Activated T-helper 17 cell treated with anti-CD3 and anti-CD28 coated beads, Interleukin-2, amount 50 U/mL, for 72 hours (primary cell): ENCODE measurements at regions not wholly inside any gene's neighbourhood (a gene's known extent, or its start where the extent isn't known, plus 50 kb on each side); places are given as distances from the start of the nearest gene placed in this dataset.
"Not testable (repeated sequence)": the region's sequence is repeated elsewhere in the genome, so short reads cannot be mapped to it uniquely, and the experiment has no call there.

Experiments used
- ATAC-seq: fragments of 150-1000 bp; cut with Tn5 transposase; replicated peaks from 2 replicates; pipeline ENCODE4 v1.10.0; 2021; ENCODE audit warnings: mild to moderate bottlenecking, moderate library complexity
- H3K27ac Mint-ChIP-seq: one replicate; pipeline ENCODE4 v1.8.0; 2022; ENCODE audit warnings: mixed read lengths
- H3K27me3 Mint-ChIP-seq: one replicate; pipeline ENCODE4 v1.8.0; 2022; ENCODE audit warnings: mixed read lengths
- H3K36me3 Mint-ChIP-seq: one replicate; pipeline ENCODE4 v1.8.0; 2022; ENCODE audit warnings: low read depth, mild to moderate bottlenecking, mixed read lengths
- H3K4me1 Mint-ChIP-seq: one replicate; pipeline ENCODE4 v1.8.0; 2022; ENCODE audit warnings: mixed read lengths
- H3K4me3 Mint-ChIP-seq: one replicate; pipeline ENCODE4 v1.8.0; 2022; ENCODE audit warnings: mild to moderate bottlenecking, mixed read lengths
- H3K9me3 Mint-ChIP-seq: one replicate; pipeline ENCODE4 v1.8.0; 2022; ENCODE audit warnings: mixed read lengths

DNA sequence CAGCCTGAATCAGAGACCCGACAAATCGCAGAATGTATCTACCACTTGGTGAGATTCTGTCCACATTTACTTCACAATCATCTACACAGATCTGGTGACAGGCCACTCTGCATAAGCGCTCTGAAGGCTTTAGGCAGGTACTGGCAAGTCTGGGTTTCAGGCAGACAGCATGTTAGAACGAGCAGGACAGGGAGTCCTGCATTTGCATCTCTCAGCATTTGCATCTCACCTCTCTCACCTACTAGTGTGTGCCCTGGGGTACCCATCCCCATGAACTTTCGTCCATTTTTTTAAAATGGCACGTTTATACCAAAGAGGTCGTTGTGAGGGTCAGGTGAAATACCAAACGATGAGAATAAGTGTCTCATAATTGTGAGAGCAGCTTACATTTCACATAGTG, 108.2 kb downstream of the SPATA31A1 start:
- peak overlapping the region; percentile 91 for H3K4me3 Mint-ChIP-seq
- not testable (repeated sequence) for H3K4me1 Mint-ChIP-seq, H3K27me3 Mint-ChIP-seq, H3K9me3 Mint-ChIP-seq, H3K36me3 Mint-ChIP-seq, ATAC-seq, H3K27ac Mint-ChIP-seq

DNA sequence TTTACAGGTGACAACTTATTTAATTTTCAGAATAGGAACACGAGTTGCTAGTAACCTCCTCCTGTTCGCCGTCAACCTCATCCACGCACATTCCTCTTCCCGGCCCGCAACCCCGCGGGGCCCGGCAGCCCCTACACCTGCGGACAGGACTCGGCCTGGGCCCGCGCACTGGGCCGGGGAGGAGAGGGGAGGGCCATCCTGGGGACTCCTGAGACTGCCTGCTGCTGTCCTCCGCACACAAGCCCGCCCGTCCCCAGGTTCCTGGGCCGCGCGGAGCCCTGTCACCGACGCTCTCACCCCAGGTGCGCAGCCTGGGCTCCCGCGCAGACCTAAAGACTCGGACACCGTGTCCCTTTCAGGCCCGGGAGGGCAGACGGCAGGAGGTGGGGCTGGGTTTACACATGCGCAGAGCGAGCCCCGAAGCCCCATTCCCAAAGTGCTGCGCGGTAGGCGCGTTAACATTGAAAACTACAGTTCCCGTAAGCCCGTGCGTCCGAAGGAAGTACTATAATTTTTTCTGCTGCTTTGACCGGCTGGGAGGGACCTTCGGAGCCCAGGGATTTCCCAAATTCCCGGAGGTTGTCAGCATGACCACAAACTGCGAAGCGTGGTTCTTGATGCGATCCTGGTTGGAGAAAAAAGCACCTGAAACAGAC, 108.8 kb downstream of the SPATA31A1 start:
- peak overlapping the region; percentile 91 for H3K4me3 Mint-ChIP-seq
- H3K4me1 Mint-ChIP-seq, H3K27me3 Mint-ChIP-seq, H3K9me3 Mint-ChIP-seq, H3K36me3 Mint-ChIP-seq: not testable (repeated sequence)
- H3K27ac Mint-ChIP-seq: peak overlapping the region; percentile 95
- peak; percentile 98 for ATAC-seq

DNA sequence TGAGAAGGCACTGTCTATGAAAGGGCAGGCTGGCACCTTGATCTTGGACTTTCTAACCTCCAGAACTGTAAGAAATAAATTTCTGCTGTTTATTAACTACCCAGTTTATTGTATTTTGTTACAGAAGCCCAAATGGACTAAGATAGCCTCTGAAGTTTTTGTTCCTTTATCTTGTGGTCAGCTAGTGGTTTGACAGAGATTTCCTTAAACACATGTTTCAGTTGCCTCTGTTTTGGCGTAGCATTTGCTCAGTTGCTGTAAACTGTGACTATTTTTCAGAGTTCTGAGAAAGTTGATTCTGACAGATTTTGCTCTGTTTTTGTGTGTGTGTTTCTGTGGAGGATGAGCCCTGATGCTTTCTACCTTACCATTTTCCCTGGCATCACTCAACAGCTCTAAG, 119.0 kb downstream of the SPATA31A1 start:
- not testable (repeated sequence) for H3K4me3 Mint-ChIP-seq, H3K9me3 Mint-ChIP-seq, H3K36me3 Mint-ChIP-seq, H3K27ac Mint-ChIP-seq, H3K4me1 Mint-ChIP-seq, ATAC-seq, H3K27me3 Mint-ChIP-seq

DNA sequence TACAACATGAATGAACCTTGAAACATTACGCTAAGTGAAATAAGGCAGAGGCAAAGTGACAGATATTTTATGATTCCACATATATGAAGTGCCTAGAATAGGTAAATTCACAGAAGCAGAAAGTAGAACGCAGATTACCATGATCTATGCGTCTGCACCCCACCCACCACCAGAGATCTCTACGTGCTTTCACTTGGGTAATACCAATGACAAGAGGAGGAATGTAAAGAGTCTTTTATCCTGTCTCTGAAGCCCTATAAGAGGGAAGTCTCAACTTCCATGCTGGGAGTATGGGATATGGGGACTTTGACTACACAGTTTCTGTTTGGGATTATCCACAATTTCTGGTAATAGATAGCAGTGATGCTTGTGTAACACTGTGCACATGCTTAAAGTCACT, 127.6 kb downstream of the SPATA31A1 start:
- H3K27me3 Mint-ChIP-seq, H3K4me3 Mint-ChIP-seq, ATAC-seq, H3K9me3 Mint-ChIP-seq, H3K27ac Mint-ChIP-seq, H3K36me3 Mint-ChIP-seq, H3K4me1 Mint-ChIP-seq: not testable (repeated sequence)

DNA sequence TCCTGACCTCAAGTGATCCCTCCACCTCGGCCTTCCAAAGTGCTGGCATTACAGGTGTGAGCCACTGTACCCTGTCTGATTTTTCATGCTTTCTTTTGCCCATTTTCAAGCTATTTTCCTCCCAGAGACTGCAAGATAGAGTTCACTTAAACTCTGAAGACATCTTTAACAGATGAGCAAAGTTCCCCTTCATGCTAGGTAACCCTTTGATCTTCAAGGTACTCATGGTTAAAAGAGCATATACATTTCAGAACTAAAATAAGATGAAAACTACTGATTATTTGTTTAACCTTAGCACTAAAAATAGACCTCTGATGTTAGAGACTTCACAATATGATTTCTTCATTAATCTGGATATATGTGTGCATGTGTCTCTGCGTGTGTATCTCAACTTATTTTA, 128.4 kb downstream of the SPATA31A1 start:
- not testable (repeated sequence) for H3K4me1 Mint-ChIP-seq, H3K9me3 Mint-ChIP-seq, H3K36me3 Mint-ChIP-seq, H3K27ac Mint-ChIP-seq, ATAC-seq, H3K4me3 Mint-ChIP-seq, H3K27me3 Mint-ChIP-seq

DNA sequence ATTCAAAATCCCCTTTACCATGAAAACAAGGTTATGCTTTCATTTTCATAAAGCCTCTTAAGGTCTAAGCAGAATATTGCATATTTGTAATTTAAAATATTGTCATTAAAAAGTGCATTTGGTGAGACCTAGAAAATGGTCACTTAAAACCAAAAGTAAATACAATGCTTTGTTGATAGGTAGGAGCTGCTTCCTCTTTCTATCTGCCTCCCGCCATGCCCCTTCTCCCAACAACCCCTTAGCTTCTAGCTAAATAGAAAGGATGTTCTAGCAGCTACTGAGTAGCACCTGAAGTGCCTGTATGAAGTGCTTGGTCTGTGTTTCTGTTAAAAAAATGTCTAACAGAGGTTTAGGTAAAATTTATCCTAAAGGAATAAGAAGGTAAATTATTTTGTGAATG, 128.8 kb downstream of the SPATA31A1 start:
- not testable (repeated sequence) for H3K4me3 Mint-ChIP-seq, H3K27ac Mint-ChIP-seq, H3K27me3 Mint-ChIP-seq, H3K36me3 Mint-ChIP-seq, H3K9me3 Mint-ChIP-seq, H3K4me1 Mint-ChIP-seq, ATAC-seq

DNA sequence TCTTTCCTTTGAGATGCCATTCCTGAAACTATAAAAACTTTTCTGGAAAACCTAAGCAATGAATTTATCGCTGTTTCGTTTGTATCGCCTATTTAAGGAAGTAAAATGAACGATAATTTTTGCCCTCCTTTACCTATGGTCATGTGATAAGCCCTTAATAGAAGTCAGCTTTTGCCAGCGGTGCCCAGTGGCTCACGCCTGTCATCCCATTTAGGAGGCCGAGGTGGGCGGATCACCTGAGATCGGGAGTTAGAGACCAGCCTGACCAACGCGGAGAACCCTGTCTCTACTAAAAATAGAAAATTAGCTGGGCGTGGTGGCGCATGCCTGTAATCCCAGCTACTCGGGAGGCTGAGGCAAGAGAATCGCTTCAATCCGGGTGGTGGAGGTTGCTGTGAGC, 132.0 kb downstream of the SPATA31A1 start:
- ATAC-seq, H3K4me1 Mint-ChIP-seq, H3K4me3 Mint-ChIP-seq, H3K27ac Mint-ChIP-seq, H3K9me3 Mint-ChIP-seq, H3K27me3 Mint-ChIP-seq, H3K36me3 Mint-ChIP-seq: not testable (repeated sequence)

DNA sequence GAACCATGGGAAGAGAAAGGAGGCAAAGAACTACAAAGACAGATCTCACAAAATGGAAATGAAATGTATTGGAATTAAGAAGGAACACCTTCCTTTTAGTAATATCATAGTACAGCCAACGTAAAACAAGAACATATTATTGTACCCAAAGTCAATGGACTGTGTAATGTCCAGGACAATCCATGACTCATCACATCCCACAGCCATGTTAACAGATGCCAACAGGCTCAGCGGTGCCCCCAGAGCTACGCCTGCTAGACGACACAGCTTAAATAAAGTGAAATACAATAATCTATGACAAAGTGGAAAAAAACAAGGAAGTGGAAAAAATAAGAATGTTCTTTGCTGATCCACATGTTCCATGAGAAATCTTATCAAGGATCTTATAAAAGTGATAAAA, 140.8 kb downstream of the SPATA31A1 start:
- H3K27me3 Mint-ChIP-seq, ATAC-seq, H3K4me3 Mint-ChIP-seq, H3K27ac Mint-ChIP-seq, H3K9me3 Mint-ChIP-seq, H3K36me3 Mint-ChIP-seq, H3K4me1 Mint-ChIP-seq: not testable (repeated sequence)

DNA sequence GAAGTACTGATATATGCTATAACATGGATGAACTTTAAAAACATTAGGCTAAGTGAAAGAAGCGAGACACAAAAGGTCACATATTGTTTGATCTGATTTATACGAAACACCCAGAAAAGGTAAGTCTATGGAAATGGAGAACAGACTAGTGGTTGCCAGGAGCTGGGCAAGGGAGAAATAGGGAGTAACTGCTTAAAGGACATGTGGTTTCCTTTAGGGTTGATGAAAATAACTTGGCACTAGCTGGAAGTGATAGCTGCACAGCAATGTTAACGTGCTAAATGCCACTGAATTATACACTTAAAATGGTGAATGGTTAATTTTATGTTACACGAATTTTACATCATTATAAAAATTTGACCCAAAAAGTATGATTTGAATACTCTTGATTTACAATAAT, 147.7 kb downstream of the SPATA31A1 start:
- not testable (repeated sequence) for H3K27me3 Mint-ChIP-seq, H3K4me3 Mint-ChIP-seq

DNA sequence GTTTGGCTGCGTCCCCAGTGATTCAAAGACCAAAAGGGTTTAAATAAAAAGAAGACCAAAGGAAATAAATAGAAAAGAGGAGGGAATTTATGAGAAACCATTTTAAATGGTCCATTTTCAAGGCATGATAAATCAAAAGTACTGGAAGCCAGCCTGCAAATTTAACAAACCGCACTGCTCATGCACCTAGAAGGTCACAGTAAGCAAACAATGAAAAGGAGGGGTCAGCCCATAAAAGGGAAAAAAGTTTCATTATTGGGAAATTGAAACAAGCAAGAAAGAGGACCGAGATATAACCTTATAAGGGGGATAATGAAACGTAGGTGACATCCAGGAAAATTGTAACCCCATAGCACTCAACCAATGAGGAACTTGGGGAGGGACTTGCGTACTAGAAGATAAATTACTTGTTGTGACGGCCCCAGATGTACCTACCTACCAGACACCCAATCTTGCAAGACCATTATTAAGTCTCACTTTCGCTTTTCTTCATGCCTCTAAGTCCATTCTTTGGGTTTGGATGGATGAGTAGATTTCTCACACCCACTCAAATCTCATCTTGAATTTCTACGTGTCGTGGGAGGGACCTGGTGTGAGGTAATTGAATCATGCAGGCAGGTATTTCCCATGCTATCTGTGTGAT, 172.0 kb downstream of the SPATA31A1 start:
- H3K27me3 Mint-ChIP-seq, H3K4me1 Mint-ChIP-seq, H3K9me3 Mint-ChIP-seq, H3K27ac Mint-ChIP-seq, H3K4me3 Mint-ChIP-seq, H3K36me3 Mint-ChIP-seq: not testable (repeated sequence)
- ATAC-seq: peak; percentile 29

More for the DNA sequence above, 147.7 kb downstream of the SPATA31A1 start:
- not testable (repeated sequence) for H3K4me1 Mint-ChIP-seq, H3K36me3 Mint-ChIP-seq, H3K9me3 Mint-ChIP-seq, H3K27ac Mint-ChIP-seq, ATAC-seq

DNA sequence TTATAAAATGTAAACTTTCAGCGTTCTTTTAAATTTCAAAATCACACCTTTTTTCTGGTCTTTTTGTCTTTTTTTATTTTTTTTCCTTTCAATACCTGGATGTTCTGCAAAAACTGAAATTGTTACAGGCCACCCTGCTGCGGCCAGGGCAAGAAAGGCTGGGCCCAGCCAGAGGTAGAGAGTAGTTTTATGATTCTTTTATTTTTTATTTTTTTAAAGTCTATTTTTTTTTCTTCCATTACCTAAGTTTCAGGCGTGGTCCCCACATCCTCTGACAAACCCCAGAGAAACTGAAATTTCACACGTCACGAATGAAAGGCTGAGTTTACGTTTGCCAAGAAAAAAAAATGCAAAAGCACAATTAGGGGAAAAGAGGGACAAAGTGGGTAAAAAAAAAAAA, 177.1 kb downstream of the SPATA31A1 start:
- H3K9me3 Mint-ChIP-seq, H3K36me3 Mint-ChIP-seq, H3K4me3 Mint-ChIP-seq, H3K27ac Mint-ChIP-seq, H3K27me3 Mint-ChIP-seq, H3K4me1 Mint-ChIP-seq: not testable (repeated sequence)
- peak; percentile 69 for ATAC-seq

DNA sequence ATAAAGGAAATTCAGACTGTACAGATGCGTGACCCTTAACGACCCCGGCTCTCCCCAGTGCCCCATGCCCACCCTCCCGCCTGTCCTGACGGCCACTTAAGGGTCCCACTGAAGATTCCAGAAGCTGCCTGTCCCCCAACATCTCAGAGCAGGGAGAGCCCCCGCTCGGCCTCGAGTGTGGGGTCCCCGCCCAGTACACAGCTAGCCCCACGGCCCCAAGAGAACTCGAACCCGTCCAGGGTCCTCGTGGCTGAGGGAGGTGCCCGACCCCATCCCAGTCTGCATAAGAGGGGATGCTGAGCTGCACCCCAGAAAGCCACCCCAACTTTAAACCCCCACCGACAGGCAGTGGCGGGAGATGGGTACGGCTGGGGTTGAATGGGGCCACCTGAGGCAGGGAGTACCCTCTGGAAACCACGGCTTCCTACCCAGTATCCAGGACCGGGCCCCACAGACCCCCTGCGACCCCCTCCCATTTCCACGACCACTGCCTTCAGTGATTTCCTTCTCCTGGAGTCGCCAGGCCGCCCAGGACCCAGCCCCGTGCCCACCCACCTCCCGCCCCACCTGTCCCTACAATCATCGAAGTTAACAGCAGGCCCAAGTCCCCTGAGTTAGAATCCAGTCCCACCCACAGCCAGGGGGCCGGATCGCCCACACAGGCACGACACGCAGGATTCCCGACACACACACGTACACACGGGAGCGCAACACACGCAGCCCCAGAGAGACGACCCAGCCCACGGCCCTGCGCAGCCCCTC, 177.7 kb downstream of the SPATA31A1 start:
- not testable (repeated sequence) for H3K9me3 Mint-ChIP-seq, H3K4me3 Mint-ChIP-seq, H3K4me1 Mint-ChIP-seq, H3K36me3 Mint-ChIP-seq, H3K27ac Mint-ChIP-seq, H3K27me3 Mint-ChIP-seq
- peak; percentile 7 for ATAC-seq

DNA sequence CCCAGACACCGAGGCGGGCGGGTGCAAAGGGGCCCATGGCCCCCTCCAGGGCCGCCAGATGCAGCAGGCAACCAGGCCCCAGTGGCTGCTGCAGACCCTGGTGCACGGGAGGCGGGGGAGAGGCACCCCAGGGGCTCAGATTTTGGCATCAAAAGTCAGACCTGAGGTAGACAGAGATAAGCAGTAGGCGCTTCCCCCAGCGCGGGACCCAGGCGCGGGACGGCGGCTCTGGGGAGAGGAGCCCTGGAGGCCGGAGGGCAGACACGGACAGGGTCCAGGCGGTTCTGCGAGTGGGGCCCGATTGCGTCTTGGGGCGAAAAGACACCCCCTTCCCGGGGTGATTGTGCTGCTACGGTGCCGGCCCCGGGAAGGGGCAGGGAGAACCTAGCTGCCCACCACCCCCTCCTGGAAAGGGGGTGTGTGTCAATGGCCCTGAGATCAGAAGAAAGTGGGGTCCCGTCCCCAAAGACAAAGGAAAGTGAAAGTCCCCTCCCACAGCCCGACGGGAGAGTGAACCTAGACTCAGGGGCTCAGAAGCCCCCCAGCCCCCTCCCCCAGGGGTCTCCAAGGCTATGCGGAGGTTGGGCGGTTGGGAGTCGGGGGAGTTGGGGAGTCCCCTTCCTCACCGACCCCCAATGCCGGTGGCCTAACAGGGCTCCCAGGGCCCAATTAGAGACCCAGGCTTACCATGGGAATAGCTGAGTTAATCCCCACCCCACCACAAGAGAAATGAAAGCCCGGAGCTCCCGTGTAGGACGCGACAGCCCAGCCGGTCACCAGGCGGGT, 178.5 kb downstream of the SPATA31A1 start:
- not testable (repeated sequence) for H3K4me3 Mint-ChIP-seq, H3K4me1 Mint-ChIP-seq, H3K27ac Mint-ChIP-seq, H3K36me3 Mint-ChIP-seq, H3K9me3 Mint-ChIP-seq, ATAC-seq, H3K27me3 Mint-ChIP-seq

DNA sequence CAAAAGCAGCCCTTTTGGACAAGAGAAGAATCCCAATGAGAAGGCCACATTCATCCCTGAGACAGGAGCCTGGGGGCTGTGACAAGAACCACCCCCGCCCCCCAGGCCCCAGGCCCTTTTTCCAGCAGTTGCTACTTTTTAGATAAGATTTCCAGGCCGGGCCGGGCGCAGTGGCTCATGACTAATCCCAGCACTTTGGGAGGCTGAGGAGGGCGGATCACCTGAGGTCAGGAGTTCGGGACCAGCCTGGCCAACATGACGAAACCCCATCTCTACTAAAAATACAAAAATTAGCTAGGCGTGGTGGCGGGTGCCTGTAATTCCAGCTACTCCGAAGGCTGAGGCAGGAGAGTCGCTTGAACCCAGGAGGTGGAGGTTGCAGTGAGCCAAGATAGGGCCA, 179.4 kb downstream of the SPATA31A1 start:
- H3K27ac Mint-ChIP-seq, H3K4me1 Mint-ChIP-seq, H3K4me3 Mint-ChIP-seq, H3K9me3 Mint-ChIP-seq, H3K36me3 Mint-ChIP-seq, H3K27me3 Mint-ChIP-seq, ATAC-seq: not testable (repeated sequence)

DNA sequence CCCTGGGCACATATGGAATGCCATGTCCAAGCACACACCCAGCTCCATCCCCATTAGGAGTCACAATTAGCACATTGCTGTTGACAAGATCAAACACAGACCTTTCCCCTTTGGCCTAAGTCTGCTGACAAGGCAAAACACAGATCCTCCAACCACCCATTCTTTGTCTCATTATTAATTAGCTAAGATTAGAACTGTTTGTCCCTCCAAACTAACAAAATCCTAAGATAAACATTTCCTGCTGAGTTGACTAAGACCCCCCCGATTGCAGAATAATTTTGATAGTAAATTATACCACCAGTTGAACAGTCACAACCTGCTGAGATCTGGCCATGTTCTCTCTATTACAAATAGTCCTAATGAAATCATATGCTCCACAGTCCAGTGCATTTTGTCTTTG, 186.7 kb downstream of the SPATA31A1 start:
- not testable (repeated sequence) for H3K4me3 Mint-ChIP-seq, H3K9me3 Mint-ChIP-seq, ATAC-seq, H3K36me3 Mint-ChIP-seq, H3K27me3 Mint-ChIP-seq, H3K4me1 Mint-ChIP-seq, H3K27ac Mint-ChIP-seq
